Endothelial cell of umbilical vein (primary cell): ENCODE measurements at regions not wholly inside any gene's neighbourhood (a gene's known extent, or its start where the extent isn't known, plus 50 kb on each side); places are given as distances from the start of the nearest gene placed in this dataset.
A peak's percentile ranks its signal among the peaks of the same experiment; 100 is the strongest.

Source experiments
- BruUV-seq: library from RNA; stranded (reverse); fragments of 400-500 nt; replicated peaks from 2 replicates; lab custom pipeline; 2021; lab: Mats Ljungman, UMichigan
- CTCF ChIA-PET: fragments of 300-600, 350-600 bp; sonication (Branson Sonifier 250); formaldehyde crosslinking; loops from one replicate; lab custom pipeline; 2021; ENCODE audit warnings: antibody characterized with exemption, inconsistent platforms; lab: Charles Lee
- POLR2A ChIA-PET: fragments of 300-600, 350-600 bp; sonication (Branson Sonifier 250); formaldehyde crosslinking; loops from one replicate; lab custom pipeline; 2021; ENCODE audit warnings: antibody characterized with exemption, inconsistent platforms; lab: Charles Lee
- DNase-seq: peaks from one replicate; pipeline ENCODE4 v3.0.0-alpha.2; 2011; ENCODE audit warnings: low read depth, low spot score
- FAIRE-seq: peaks from 2 replicates; lab custom pipeline; 2011; peaks lifted over from hg19 to GRCh38; lab: Jason Lieb, UNC
- H2AFZ ChIP-seq: 2 replicates; pipeline ENCODE4 v1.6.0; 2012; ENCODE audit warnings: low read depth, low read length, control low read depth, inconsistent platforms
- H3K27ac ChIP-seq: 2 replicates; pipeline ENCODE4 v1.5.1; 2011; ENCODE audit warnings: low read depth, mild to moderate bottlenecking, control low read depth, low read length, moderate library complexity; ENCODE audit not compliant: insufficient read depth
- H3K27me3 ChIP-seq, 2 experiments: 2 replicates each; pipeline versions ENCODE4 v1.6.0 to v1.6.1; 2011; ENCODE audit warnings: low read length in 2 of 2, mixed read lengths in 1 of 2; ENCODE audit not compliant: control insufficient read depth in 2 of 2, insufficient read depth in 2 of 2
- H3K36me3 ChIP-seq, 2 experiments: 2 replicates in 1 of 2; 3 replicates in 1 of 2; pipeline ENCODE4 v1.5.1; 2011; ENCODE audit warnings: low read length in 2 of 2, mild to moderate bottlenecking in 1 of 2, moderate library complexity in 1 of 2; ENCODE audit not compliant: control insufficient read depth in 2 of 2, insufficient read depth in 2 of 2; ENCODE audit errors: extremely low read depth in 1 of 2
- H3K4me1 ChIP-seq: 3 replicates; pipeline ENCODE4 v1.5.1; 2011; ENCODE audit warnings: mild to moderate bottlenecking, low read length; ENCODE audit not compliant: control insufficient read depth, insufficient read depth; ENCODE audit errors: extremely low read depth
- H3K4me2 ChIP-seq: 2 replicates; pipeline ENCODE4 v1.6.1; 2011; ENCODE audit warnings: low read length, control low read depth, mixed read lengths; ENCODE audit not compliant: insufficient read depth
- H3K4me3 ChIP-seq, 3 experiments: fragments of 200-600 bp in 1 of 3; sonication (generic), shearing (Covaris generic) in 1 of 3; replicated peaks in 1 of 3; 2 replicates each; pipeline ENCODE4 v1.5.1; 2011 to 2016; ENCODE audit warnings: control low read depth in 3 of 3, low read length in 3 of 3, mild to moderate bottlenecking in 2 of 3, inconsistent platforms in 1 of 3, low read depth in 1 of 3, moderate library complexity in 1 of 3; ENCODE audit not compliant: insufficient read depth in 1 of 3
- H3K79me2 ChIP-seq: 2 replicates; pipeline ENCODE4 v1.6.0; 2012; ENCODE audit warnings: low read length, inconsistent platforms; ENCODE audit not compliant: control insufficient read depth, insufficient read depth
- H3K9ac ChIP-seq: replicated peaks from 2 replicates; pipeline ENCODE3; 2011; ENCODE audit warnings: low read length, control low read depth; ENCODE audit not compliant: insufficient read depth; ENCODE audit errors: extremely low read depth
- H3K9me1 ChIP-seq: replicated peaks from 3 replicates; pipeline ENCODE4 v1.6.0; 2011; ENCODE audit warnings: mild to moderate bottlenecking, low read length; ENCODE audit not compliant: control insufficient read depth, insufficient read depth; ENCODE audit errors: extremely low read depth
- H3K9me3 ChIP-seq: replicated peaks from 2 replicates; pipeline ENCODE4 v1.5.1; 2012; ENCODE audit warnings: low read length, inconsistent platforms; ENCODE audit not compliant: control insufficient read depth, insufficient read depth
- H4K20me1 ChIP-seq: replicated peaks from 2 replicates; pipeline ENCODE3; 2011; ENCODE audit warnings: mild to moderate bottlenecking, low read length; ENCODE audit not compliant: control insufficient read depth, insufficient read depth; ENCODE audit errors: extremely low read depth
- CTCF ChIP-seq, 2 donors: IDR thresholded peaks; 1 replicate in 1 of 2; 2 replicates in 1 of 2; pipeline ENCODE4 v1.5.1; 2011; ENCODE audit warnings: low read length in 2 of 2, mild to moderate bottlenecking in 2 of 2, moderate library complexity in 2 of 2, control low read depth in 1 of 2, inconsistent platforms in 1 of 2, low read depth in 1 of 2; ENCODE audit not compliant: insufficient read depth in 1 of 2; ENCODE audit errors: extremely low read depth in 1 of 2
- EZH2 ChIP-seq: IDR thresholded peaks from 2 replicates; pipeline ENCODE4 v1.6.1; 2012; ENCODE audit warnings: borderline replicate concordance, low read depth, mild to moderate bottlenecking, moderate library complexity, low read length, inconsistent platforms; ENCODE audit not compliant: severe bottlenecking
- GATA2 ChIP-seq: IDR thresholded peaks from 2 replicates; pipeline ENCODE4 v1.7.0; 2011; ENCODE audit warnings: low read depth, mild to moderate bottlenecking, moderate library complexity, mixed read lengths, low read length; ENCODE audit not compliant: insufficient read length, insufficient read depth
- JUN ChIP-seq: IDR thresholded peaks from 2 replicates; pipeline ENCODE4 v1.6.1; 2011; ENCODE audit warnings: borderline replicate concordance, low read depth; ENCODE audit not compliant: insufficient read length, insufficient read depth
- MAX ChIP-seq: IDR thresholded peaks from 2 replicates; pipeline ENCODE4 v1.6.1; 2011; ENCODE audit not compliant: insufficient read depth, insufficient read length
- MYC ChIP-seq: IDR thresholded peaks from one replicate; pipeline ENCODE4 v1.6.1; 2011; ENCODE audit warnings: mild to moderate bottlenecking, low read depth, low read length
- POLR2A ChIP-seq: IDR thresholded peaks from 2 replicates; pipeline ENCODE4 v1.6.1; 2012; ENCODE audit warnings: low read depth, mild to moderate bottlenecking, control low read depth, low read length
- POLR2AphosphoS5 ChIP-seq: IDR thresholded peaks from 2 replicates; pipeline ENCODE4 v1.6.1; 2012; ENCODE audit warnings: low read depth, mild to moderate bottlenecking, control low read depth, low read length, moderate library complexity; ENCODE audit not compliant: insufficient read depth
- dilution Hi-C: fragments of 300-500 bp; cut with MboI; formaldehyde crosslinking; loops from one replicate; pipeline ENCODE4 v1.15.0; 2019; ENCODE audit warnings: low sequenced_read_pairs; ENCODE audit not compliant: extremely low pct_ligation_motif_present
- intact Hi-C: fragments of 100-400 bp; cut with micrococcal nuclease; formaldehyde crosslinking; loops from one replicate; pipeline ENCODE4 v1.10.0; 2022

GRCh38 chr6:146902846-146903245 is 301.4 kb upstream of the STXBP5 start:
- Histone ChIP-seq H3K79me2 (no peaks in the 10 kb centered on the region), H2AFZ (no peak overlapping the region), H3K4me1 (peaks cover 6% of the 10 kb centered on the region), H3K4me2 (no peak overlapping the region), H4K20me1 (no peaks in the 10 kb centered on the region), H3K9me3 (no peaks in the 10 kb centered on the region), H3K27ac (no peak overlapping the region), H3K9me1 (no peaks in the 10 kb centered on the region), H3K27me3 (no peaks in the 10 kb centered on the region), H3K9ac (no peak overlapping the region), H3K4me3 (no peak overlapping the region), H3K36me3 (no peaks in the 10 kb centered on the region)
- no peak for TF ChIP-seq GATA2
- no peak for TF ChIP-seq MAX
- no peak for TF ChIP-seq JUN
- no peak for TF ChIP-seq POLR2AphosphoS5
- no peak for TF ChIP-seq EZH2
- no peak for TF ChIP-seq CTCF (IDR thresholded peaks at IDR 0.05; ENCODE audit: extremely low read depth in 1 of 2, insufficient read depth in 1 of 2, low read depth in 1 of 2, low read length in 2 of 2)
- no peak for TF ChIP-seq MYC
- TF ChIP-seq POLR2A = no peak
- FAIRE-seq (peak; percentile 21), DNase-seq (no peak)
- ChIA-PET CTCF (interaction anchor here (1.0 to 1.7 kb wide), 6 partner anchors 8 to 480 kb away, joined by 3 to 8 read pairs (median 4); no protein-coding TSS in a partner anchor), POLR2A (no interaction called here)
- intact Hi-C loops = loop anchor here (1.0 kb wide), 2 partner anchors 319 to 382 kb away; no protein-coding TSS in a partner anchor
- dilution Hi-C loops = no loop called here
- no TSS peak for BruUV-seq
